GM12873 (cell line): ENCODE measurements at regions not wholly inside any gene's neighbourhood (a gene's known extent, or its start where the extent isn't known, plus 50 kb on each side); places are given as distances from the start of the nearest gene placed in this dataset.

Source experiments
- TF ChIP-seq, protein P1 (sequence below): IDR thresholded peaks from 2 replicates; pipeline ENCODE4 v1.5.1; 2012; ENCODE audit warnings: low read depth, mild to moderate bottlenecking, moderate library complexity, low read length, control low read depth; ENCODE audit not compliant: insufficient read depth; ENCODE audit errors: missing control alignments

DNA sequence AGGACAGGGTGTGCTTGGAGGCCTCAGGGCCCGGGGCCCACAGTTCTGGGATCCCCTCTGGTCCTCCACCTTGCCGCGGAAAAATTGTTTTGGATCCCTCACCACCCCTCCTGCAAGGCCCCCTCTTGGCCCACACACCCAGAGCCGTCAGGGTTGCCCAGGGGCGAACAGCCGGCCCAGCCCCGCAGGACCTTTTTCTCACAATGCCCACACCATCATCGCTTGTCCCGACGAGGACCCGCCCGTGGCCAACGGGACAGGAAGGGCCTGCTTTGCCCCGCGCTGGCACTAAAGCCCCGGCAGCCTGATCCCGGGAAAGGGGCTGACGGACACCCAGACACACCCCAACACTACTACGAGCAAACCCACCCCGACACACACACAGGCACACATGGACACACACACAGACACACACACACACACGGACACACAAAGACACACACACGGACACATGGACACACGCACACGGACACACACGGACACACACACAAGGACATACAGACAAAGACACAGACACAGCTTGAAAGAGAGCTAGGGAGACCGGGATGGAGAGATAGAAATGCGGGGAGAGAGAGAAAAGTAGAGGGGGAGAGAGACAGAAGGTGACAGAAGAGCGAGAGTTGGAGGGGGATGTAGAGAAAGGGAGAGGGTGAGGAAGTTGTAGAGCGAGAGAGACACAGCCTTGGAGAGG, 1493.5 kb upstream of the DEFB115 start:
- TF ChIP-seq, protein P1, sequence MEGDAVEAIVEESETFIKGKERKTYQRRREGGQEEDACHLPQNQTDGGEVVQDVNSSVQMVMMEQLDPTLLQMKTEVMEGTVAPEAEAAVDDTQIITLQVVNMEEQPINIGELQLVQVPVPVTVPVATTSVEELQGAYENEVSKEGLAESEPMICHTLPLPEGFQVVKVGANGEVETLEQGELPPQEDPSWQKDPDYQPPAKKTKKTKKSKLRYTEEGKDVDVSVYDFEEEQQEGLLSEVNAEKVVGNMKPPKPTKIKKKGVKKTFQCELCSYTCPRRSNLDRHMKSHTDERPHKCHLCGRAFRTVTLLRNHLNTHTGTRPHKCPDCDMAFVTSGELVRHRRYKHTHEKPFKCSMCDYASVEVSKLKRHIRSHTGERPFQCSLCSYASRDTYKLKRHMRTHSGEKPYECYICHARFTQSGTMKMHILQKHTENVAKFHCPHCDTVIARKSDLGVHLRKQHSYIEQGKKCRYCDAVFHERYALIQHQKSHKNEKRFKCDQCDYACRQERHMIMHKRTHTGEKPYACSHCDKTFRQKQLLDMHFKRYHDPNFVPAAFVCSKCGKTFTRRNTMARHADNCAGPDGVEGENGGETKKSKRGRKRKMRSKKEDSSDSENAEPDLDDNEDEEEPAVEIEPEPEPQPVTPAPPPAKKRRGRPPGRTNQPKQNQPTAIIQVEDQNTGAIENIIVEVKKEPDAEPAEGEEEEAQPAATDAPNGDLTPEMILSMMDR = no peak

DNA sequence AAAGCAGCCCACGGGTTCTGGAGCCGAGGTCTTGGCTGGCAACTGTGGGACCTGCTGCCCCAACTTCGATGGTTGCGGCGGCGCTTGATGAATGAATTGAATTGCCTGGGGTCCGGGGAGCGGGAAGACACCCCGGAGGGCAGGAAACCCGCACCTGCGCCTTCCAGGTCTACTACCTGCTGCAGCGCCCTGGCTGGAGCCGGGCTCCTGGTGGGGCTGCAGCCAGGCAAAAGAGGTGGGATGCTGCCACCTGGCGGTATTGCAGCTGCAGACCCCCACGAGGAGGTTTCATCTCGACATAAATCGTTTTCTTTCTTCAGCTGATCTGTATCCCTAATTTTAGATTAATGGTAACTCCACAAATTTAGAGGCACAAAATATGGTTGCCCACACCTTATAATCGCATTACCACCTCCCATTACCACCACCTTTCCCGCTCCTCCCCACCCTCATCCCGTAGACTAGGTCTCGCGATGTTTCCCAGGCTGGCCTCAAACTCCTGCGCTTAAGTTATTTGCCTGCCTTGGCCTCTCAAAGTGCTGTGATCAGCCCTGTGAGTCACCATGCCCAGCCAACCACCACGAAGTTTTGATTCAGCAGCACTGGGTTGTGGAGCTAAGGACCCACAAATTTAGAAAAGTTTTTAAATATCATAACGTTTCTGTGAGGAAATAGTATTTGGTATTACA, 1492.4 kb upstream of the DEFB115 start:
- TF ChIP-seq, protein P1 = peak; percentile 55

DNA sequence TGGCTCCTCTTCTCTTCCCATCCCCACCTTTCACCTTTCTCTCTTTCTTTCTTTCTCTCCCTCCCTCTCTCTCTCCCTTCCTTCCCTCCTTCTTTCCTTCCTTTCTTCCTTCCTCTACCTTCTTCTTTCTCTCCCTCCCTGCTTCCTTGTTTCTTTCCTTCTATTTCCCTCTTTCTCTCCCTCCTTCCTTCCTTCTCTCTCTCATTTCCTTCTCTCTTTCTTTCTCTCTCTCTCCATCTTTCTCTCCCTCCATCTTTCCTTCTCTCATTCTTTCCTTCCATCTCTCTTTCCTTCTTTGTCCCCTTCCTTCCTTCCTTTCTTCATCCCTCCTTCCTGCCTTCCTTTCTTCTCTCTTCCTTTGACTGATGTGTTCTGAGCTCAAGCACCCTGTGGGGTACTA, 1467.0 kb upstream of the DEFB115 start:
- TF ChIP-seq, protein P1 = no peak

DNA sequence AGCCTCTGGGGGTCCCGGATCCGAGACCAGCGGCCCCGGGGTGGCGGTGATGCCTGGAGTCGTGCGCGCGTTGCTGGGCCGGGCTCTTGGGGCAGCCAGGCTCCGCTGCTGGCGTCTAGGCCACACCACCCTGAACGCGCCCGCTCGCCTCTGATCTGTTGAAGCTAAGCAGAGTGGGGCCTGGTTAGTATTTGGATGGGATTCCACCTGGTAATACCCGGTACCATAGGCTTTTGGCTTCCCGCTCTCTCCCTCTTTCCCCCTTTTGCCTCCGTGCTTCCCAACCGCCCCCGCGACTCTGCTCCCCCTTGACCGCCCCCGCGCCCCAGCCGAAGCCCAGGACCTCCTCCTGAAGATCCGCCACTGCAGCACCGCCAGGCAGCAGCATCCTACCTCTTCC, 1383.5 kb upstream of the DEFB115 start:
- TF ChIP-seq, protein P1 = no peak

DNA sequence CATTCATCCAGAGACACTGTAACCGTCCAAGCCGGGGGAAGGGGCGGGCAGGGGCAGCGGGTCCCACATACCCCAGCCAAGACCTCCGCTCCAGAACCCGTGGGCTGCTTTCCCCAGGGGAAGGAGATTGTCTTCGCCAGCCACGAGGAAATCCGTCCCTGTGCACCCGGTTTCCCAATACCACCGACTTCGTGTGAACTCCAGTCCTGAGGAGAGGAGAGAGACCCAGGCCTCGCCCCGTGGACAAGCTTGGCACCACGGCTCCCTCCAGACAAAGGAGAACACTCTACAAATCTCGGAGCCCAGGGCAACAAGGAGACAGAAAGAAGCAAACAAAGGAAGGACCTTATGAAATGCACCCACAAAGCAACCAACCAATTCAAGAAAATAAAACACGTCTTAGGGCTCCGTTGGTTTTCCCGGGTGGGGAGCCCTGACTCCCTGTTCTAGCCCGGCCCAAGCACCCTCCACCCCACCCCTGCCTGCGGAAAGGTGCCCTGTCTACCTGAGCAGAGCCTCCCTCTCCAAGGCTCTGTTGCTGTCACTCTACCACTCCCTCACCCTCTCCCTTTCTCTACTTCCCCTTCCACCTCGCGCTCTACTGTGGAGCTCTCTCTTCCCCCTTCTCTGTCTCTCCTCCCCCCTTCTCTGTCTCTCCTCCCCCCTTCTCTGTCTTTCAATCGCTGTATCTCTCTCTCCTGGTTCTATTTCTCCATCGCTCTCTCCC, 1382.8 kb upstream of the DEFB115 start:
- TF ChIP-seq, protein P1 = no peak

DNA sequence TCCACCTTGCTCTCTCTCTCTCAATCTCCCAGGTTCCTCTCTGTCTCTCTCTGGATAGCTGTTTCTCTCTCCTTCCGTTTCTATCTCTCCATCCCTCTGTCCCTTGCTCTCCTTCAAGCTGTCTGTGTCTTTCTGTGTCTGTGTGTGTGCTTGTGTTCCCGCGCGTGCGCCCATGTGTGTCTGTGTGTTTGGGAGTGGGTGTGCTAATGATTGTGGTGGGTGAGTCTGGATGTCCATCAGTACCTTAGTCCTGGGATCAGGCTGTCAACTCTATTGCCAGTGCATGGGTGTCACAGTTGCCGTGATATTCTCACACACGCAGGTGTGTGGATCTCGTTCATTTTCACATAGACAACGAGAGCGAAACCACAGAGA, 1380.6 kb upstream of the DEFB115 start:
- TF ChIP-seq, protein P1 = no peak

DNA sequence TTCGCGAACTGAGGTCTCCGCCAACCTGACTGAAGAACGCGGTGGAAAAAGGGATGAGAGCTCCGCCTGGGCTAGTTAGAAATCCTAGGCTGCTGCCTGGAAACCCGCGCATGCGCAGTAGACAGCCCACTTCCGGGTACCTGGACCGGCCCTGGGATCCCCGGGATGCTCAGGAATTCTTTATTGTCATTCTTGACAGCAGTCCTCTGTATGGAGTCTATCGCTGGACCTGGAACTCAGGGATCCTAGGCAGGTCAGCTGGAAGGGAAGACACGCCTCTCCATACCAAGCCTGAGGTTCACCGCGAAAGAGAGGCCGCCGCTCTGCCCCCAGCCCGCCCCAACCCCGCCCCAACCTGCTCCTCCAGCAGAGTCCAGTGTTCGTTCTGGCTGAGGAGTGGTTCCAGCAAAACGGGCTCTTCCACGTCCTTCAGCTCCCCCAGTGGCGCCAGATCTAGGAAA, 1379.2 kb upstream of the DEFB115 start:
- TF ChIP-seq, protein P1 = no peak
